SK-N-SH (cell line): ENCODE measurements at regions not wholly inside any gene's neighbourhood (a gene's known extent, or its start where the extent isn't known, plus 50 kb on each side); places are given as distances from the start of the nearest gene placed in this dataset.

Experiments used
- EP300 ChIP-seq, 2 experiments: IDR thresholded peaks; 2 replicates each; pipeline versions ENCODE4 v1.4.0 to v1.6.1; 2012; ENCODE audit warnings: borderline replicate concordance in 1 of 2, low read depth in 1 of 2, low read length in 1 of 2
- RAD21 ChIP-seq: IDR thresholded peaks from 2 replicates; pipeline ENCODE4 v1.6.1; 2012; ENCODE audit warnings: mild to moderate bottlenecking, low read length
- SMC3 ChIP-seq: IDR thresholded peaks from 2 replicates; pipeline ENCODE4 v1.6.1; 2012; ENCODE audit warnings: low read depth, low read length, improper control_type of control experiment
- TF ChIP-seq, protein P1 (sequence below): fragments of 200-600 bp; sonication (generic); IDR thresholded peaks from 2 replicates; pipeline ENCODE4 v1.6.1; 2017; ENCODE audit warnings: antibody characterized with exemption, mild to moderate bottlenecking, moderate library complexity
- TF ChIP-seq, protein P2 (sequence below): IDR thresholded peaks from 2 replicates; pipeline ENCODE4 v1.4.0; 2012; ENCODE audit warnings: low read depth, borderline replicate concordance
- TF ChIP-seq, protein P3 (sequence below): IDR thresholded peaks from 2 replicates; pipeline ENCODE4 v1.6.1; 2012; ENCODE audit warnings: mild to moderate bottlenecking, low read depth, low read length, moderate library complexity

GRCh38 chr22:19658967-19659804 lies 55.1 kb upstream of the SEPTIN5 start:
- TF ChIP-seq, protein P1, sequence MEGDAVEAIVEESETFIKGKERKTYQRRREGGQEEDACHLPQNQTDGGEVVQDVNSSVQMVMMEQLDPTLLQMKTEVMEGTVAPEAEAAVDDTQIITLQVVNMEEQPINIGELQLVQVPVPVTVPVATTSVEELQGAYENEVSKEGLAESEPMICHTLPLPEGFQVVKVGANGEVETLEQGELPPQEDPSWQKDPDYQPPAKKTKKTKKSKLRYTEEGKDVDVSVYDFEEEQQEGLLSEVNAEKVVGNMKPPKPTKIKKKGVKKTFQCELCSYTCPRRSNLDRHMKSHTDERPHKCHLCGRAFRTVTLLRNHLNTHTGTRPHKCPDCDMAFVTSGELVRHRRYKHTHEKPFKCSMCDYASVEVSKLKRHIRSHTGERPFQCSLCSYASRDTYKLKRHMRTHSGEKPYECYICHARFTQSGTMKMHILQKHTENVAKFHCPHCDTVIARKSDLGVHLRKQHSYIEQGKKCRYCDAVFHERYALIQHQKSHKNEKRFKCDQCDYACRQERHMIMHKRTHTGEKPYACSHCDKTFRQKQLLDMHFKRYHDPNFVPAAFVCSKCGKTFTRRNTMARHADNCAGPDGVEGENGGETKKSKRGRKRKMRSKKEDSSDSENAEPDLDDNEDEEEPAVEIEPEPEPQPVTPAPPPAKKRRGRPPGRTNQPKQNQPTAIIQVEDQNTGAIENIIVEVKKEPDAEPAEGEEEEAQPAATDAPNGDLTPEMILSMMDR: no peak
- TF ChIP-seq SMC3: no peak
- TF ChIP-seq, protein P2, sequence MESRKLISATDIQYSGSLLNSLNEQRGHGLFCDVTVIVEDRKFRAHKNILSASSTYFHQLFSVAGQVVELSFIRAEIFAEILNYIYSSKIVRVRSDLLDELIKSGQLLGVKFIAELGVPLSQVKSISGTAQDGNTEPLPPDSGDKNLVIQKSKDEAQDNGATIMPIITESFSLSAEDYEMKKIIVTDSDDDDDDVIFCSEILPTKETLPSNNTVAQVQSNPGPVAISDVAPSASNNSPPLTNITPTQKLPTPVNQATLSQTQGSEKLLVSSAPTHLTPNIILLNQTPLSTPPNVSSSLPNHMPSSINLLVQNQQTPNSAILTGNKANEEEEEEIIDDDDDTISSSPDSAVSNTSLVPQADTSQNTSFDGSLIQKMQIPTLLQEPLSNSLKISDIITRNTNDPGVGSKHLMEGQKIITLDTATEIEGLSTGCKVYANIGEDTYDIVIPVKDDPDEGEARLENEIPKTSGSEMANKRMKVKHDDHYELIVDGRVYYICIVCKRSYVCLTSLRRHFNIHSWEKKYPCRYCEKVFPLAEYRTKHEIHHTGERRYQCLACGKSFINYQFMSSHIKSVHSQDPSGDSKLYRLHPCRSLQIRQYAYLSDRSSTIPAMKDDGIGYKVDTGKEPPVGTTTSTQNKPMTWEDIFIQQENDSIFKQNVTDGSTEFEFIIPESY: no peak
- TF ChIP-seq, protein P3, sequence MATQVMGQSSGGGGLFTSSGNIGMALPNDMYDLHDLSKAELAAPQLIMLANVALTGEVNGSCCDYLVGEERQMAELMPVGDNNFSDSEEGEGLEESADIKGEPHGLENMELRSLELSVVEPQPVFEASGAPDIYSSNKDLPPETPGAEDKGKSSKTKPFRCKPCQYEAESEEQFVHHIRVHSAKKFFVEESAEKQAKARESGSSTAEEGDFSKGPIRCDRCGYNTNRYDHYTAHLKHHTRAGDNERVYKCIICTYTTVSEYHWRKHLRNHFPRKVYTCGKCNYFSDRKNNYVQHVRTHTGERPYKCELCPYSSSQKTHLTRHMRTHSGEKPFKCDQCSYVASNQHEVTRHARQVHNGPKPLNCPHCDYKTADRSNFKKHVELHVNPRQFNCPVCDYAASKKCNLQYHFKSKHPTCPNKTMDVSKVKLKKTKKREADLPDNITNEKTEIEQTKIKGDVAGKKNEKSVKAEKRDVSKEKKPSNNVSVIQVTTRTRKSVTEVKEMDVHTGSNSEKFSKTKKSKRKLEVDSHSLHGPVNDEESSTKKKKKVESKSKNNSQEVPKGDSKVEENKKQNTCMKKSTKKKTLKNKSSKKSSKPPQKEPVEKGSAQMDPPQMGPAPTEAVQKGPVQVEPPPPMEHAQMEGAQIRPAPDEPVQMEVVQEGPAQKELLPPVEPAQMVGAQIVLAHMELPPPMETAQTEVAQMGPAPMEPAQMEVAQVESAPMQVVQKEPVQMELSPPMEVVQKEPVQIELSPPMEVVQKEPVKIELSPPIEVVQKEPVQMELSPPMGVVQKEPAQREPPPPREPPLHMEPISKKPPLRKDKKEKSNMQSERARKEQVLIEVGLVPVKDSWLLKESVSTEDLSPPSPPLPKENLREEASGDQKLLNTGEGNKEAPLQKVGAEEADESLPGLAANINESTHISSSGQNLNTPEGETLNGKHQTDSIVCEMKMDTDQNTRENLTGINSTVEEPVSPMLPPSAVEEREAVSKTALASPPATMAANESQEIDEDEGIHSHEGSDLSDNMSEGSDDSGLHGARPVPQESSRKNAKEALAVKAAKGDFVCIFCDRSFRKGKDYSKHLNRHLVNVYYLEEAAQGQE: no peak
- no peak for TF ChIP-seq EP300 (IDR thresholded peaks at IDR 0.05; ENCODE audit: borderline replicate concordance in 1 of 2, low read depth in 1 of 2, low read length in 1 of 2)
- no peak for TF ChIP-seq RAD21
